SK-N-SH treated with all-trans-retinoic acid at 6 μM for 48 hours (cell line): ENCODE measurements at regions not wholly inside any gene's neighbourhood (a gene's known extent, or its start where the extent isn't known, plus 50 kb on each side); places are given as distances from the start of the nearest gene placed in this dataset.

ENCODE experiments used
- ARNTL ChIP-seq: fragments of 450-650 bp; formaldehyde crosslinking; IDR thresholded peaks from 2 replicates; pipeline ENCODE4 v1.5.0; 2020; ENCODE audit warnings: low read depth, mild to moderate bottlenecking, moderate library complexity, borderline replicate concordance
- BACH2 ChIP-seq: fragments of 250-450 bp; sonication (Bioruptor Pico); IDR thresholded peaks from 2 replicates; pipeline ENCODE4 v1.9.0; 2021; ENCODE audit warnings: mild to moderate bottlenecking, borderline replicate concordance
- CREB5 ChIP-seq: fragments of 250-450 bp; sonication (Bioruptor Pico); IDR thresholded peaks from 2 replicates; pipeline ENCODE4 v1.5.1; 2020; ENCODE audit warnings: low read depth, mild to moderate bottlenecking, moderate library complexity
- CSDC2 ChIP-seq: fragments of 250-450 bp; sonication (Bioruptor Pico); IDR thresholded peaks from 2 replicates; pipeline ENCODE4 v1.5.0; 2020; ENCODE audit warnings: mild to moderate bottlenecking, moderate library complexity
- CSRNP3 ChIP-seq: fragments of 250-450 bp; sonication (Bioruptor Pico); IDR thresholded peaks from 2 replicates; pipeline ENCODE4 v1.5.1; 2021; ENCODE audit warnings: mild to moderate bottlenecking, moderate library complexity
- GLIS3 ChIP-seq: fragments of 250-450 bp; sonication (Bioruptor Pico); IDR thresholded peaks from 2 replicates; pipeline ENCODE4 v1.5.0; 2020; ENCODE audit warnings: mild to moderate bottlenecking, moderate library complexity
- ISL1 ChIP-seq: fragments of 250-450 bp; sonication (Bioruptor Pico); IDR thresholded peaks from 2 replicates; pipeline ENCODE4 v2.1.2; 2022; ENCODE audit warnings: mild to moderate bottlenecking, moderate library complexity
- RARB ChIP-seq: fragments of 250-450 bp; sonication (Bioruptor Pico); IDR thresholded peaks from 2 replicates; pipeline ENCODE4 v1.8.0; 2021; ENCODE audit warnings: mild to moderate bottlenecking, moderate library complexity
- TOX ChIP-seq: fragments of 250-450 bp; sonication (Bioruptor Pico); IDR thresholded peaks from 2 replicates; pipeline ENCODE4 v1.8.0; 2021; ENCODE audit warnings: mild to moderate bottlenecking, moderate library complexity, borderline replicate concordance
- TSHZ2 ChIP-seq: fragments of 250-450 bp; sonication (Bioruptor Pico); IDR thresholded peaks from 2 replicates; pipeline ENCODE4 v1.5.0; 2020; ENCODE audit warnings: mild to moderate bottlenecking, moderate library complexity
- ZFP3 ChIP-seq: fragments of 250-450 bp; sonication (Bioruptor Pico); IDR thresholded peaks from 2 replicates; pipeline ENCODE4 v1.5.0; 2020; ENCODE audit warnings: mild to moderate bottlenecking, moderate library complexity
- ZNF70 ChIP-seq: fragments of 450-650 bp; formaldehyde crosslinking; IDR thresholded peaks from 2 replicates; pipeline ENCODE4 v1.5.0; 2020; ENCODE audit warnings: mild to moderate bottlenecking, moderate library complexity
- TF ChIP-seq, protein P1 (sequence below): fragments of 250-450 bp; sonication (Bioruptor Pico); IDR thresholded peaks from 2 replicates; pipeline ENCODE4 v1.8.0; 2020; ENCODE audit warnings: mild to moderate bottlenecking, moderate library complexity, borderline replicate concordance

DNA sequence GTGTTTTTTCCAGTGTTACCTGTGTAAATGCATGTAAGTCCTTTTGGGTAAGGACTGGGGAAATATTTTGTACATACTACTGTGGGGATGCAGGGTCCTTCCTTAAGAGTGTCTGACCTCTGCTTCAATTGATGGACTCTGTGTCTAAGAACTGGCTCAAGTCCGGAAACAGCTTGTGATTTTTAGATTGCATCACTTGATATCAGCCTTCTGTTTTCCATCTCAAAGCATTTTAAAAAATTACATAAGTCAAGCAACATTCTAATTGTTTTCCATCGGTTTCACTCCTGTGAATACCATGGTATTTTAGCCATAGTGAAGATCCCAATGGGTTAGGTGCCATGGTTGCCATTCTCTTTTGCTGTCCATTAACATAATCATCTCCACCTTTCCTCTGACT, 597.6 kb downstream of the SQOR start:
- TF ChIP-seq CREB5 (CRISPR knock-in tag) (no peak), RARB (CRISPR knock-in tag) (no peak), ISL1 (CRISPR knock-in tag) (no peak), ZFP3 (CRISPR knock-in tag) (no peak), ZNF70 (CRISPR knock-in tag) (no peak), GLIS3 (no peak), ARNTL (CRISPR knock-in tag) (no peak), TOX (CRISPR knock-in tag) (no peak), CSRNP3 (CRISPR knock-in tag) (no peak), CSDC2 (CRISPR knock-in tag) (no peak), BACH2 (CRISPR knock-in tag) (no peak), TSHZ2 (CRISPR knock-in tag) (0 out of 2 replicates have a peak, but pooled peaks have one; percentile 53)
- TF ChIP-seq, protein P1, sequence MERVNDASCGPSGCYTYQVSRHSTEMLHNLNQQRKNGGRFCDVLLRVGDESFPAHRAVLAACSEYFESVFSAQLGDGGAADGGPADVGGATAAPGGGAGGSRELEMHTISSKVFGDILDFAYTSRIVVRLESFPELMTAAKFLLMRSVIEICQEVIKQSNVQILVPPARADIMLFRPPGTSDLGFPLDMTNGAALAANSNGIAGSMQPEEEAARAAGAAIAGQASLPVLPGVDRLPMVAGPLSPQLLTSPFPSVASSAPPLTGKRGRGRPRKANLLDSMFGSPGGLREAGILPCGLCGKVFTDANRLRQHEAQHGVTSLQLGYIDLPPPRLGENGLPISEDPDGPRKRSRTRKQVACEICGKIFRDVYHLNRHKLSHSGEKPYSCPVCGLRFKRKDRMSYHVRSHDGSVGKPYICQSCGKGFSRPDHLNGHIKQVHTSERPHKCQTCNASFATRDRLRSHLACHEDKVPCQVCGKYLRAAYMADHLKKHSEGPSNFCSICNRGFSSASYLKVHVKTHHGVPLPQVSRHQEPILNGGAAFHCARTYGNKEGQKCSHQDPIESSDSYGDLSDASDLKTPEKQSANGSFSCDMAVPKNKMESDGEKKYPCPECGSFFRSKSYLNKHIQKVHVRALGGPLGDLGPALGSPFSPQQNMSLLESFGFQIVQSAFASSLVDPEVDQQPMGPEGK (CRISPR knock-in tag) = no peak
